ENCODE measurements at regions not wholly inside any gene's neighbourhood (a gene's known extent, or its start where the extent isn't known, plus 50 kb on each side); places are given as distances from the start of the nearest gene placed in this dataset.

DNA sequence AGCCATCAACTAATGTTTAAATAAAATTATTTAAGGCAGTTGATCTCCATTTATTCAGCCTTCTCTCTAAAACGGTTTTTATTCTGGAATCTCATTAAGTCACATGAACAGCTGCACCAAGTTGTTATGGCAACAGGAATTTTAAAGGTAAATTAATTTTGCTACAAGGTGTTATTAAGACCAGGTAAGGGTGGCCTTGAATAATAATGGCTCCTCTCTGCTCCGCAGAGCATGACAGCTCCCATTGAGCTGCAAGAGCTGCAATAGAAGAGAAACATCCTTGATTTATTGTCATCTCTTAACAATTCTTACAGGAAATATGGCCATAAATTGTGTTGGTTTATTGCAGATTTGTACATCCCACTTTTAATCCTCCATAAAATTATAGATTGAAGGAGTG, 165.8 kb downstream of the KLF6 start:
- TF ChIP-seq EZH2phosphoT487 (IDR thresholded peaks at IDR 0.05; ENCODE audit: borderline replicate concordance) (no peak), CTCF (conservative IDR thresholded peaks at IDR 0.05; ENCODE audit: low read length) (no peak)
